K562 (cell line): ENCODE measurements at regions not wholly inside any gene's neighbourhood (a gene's known extent, or its start where the extent isn't known, plus 50 kb on each side); places are given as distances from the start of the nearest gene placed in this dataset.

Experiments
- ATAC-seq: fragments of 200-7000 bp; cut with Tn5 transposase; 3 replicates; pipeline ENCODE4 v1.9.1; 2020; ENCODE audit warnings: moderate library complexity
- BruUV-seq: library from RNA; stranded (reverse); fragments of 400-500 nt; replicated peaks from 2 replicates; lab custom pipeline; 2021; lab: Mats Ljungman, UMichigan
- CTCF ChIA-PET: fragments of 300-600 bp; formaldehyde crosslinking; extraction: SDS; loops from one replicate; lab custom pipeline; 2021; ENCODE audit warnings: low intra/inter-chr PET ratio; lab: Yijun Ruan, JAX
- POLR2A ChIA-PET: fragments of 300-600, 350-650 bp; sonication (Branson Sonifier 250); formaldehyde crosslinking; extraction: SDS; loops from one replicate; lab custom pipeline; 2021; ENCODE audit warnings: antibody characterized with exemption, inconsistent platforms; lab: Yijun Ruan, JAX
- DNase-seq, 4 experiments: peaks; one replicate each; pipeline versions ENCODE4 v3.0.0 to v3.0.0-alpha.2; 2011 to 2018; ENCODE audit warnings: low spot score in 3 of 4, mixed read lengths in 3 of 4; ENCODE audit errors: extremely low read depth in 1 of 4
- FAIRE-seq: peaks from 2 replicates; lab custom pipeline; 2011; peaks lifted over from hg19 to GRCh38; lab: Jason Lieb, UNC
- H2AFZ ChIP-seq: 2 replicates; pipeline ENCODE4 v1.6.0; 2011; ENCODE audit warnings: low read depth, low read length, control low read depth, inconsistent platforms
- H3K27ac ChIP-seq: fragments of 200-600 bp; 3 replicates; pipeline ENCODE4 v1.8.0; 2011; ENCODE audit warnings: low read depth, mild to moderate bottlenecking, control low read depth, inconsistent platforms, low read length, moderate library complexity, mixed read lengths; ENCODE audit errors: extremely low read depth
- H3K27me3 ChIP-seq, 2 experiments: fragments of 300-600 bp in 1 of 2; 2 replicates in 1 of 2; 3 replicates in 1 of 2; pipeline versions ENCODE4 v1.6.0 to v1.8.0; 2011; ENCODE audit warnings: inconsistent platforms in 2 of 2, low read length in 2 of 2, mild to moderate bottlenecking in 1 of 2, mixed read lengths in 1 of 2, moderate library complexity in 1 of 2; ENCODE audit not compliant: control insufficient read depth in 2 of 2, insufficient read depth in 2 of 2
- H3K36me3 ChIP-seq: fragments of 300-600 bp; 3 replicates; pipeline ENCODE4 v1.8.0; 2011; ENCODE audit warnings: mild to moderate bottlenecking, low read length, inconsistent platforms; ENCODE audit not compliant: control insufficient read depth, insufficient read depth
- H3K4me1 ChIP-seq, 2 experiments: fragments of 200-600 bp in 1 of 2; replicated peaks in 1 of 2; 2 replicates in 1 of 2; 3 replicates in 1 of 2; pipeline versions ENCODE4 v1.5.1 to v1.8.0; 2011; ENCODE audit warnings: inconsistent platforms in 2 of 2, low read length in 2 of 2, mild to moderate bottlenecking in 1 of 2, mixed read lengths in 1 of 2, moderate library complexity in 1 of 2; ENCODE audit not compliant: control insufficient read depth in 2 of 2, insufficient read depth in 2 of 2
- H3K4me2 ChIP-seq: 2 replicates; pipeline ENCODE4 v1.6.1; 2011; ENCODE audit warnings: low read length, control low read depth, inconsistent platforms, mixed read lengths; ENCODE audit not compliant: insufficient read depth
- H3K4me3 ChIP-seq: fragments of 200-600 bp; sonication (generic), shearing (Covaris generic); 2 replicates; pipeline ENCODE4 v1.5.1; 2016; ENCODE audit warnings: control low read depth, inconsistent platforms
- H3K79me2 ChIP-seq: fragments of 200-600 bp; 3 replicates; pipeline ENCODE4 v1.8.0; 2011; ENCODE audit warnings: low read length, inconsistent platforms; ENCODE audit not compliant: control insufficient read depth, insufficient read depth
- H3K9ac ChIP-seq, 2 experiments: 2 replicates each; pipeline versions ENCODE4 v1.6.0 to v1.6.1; 2011; ENCODE audit warnings: low read depth in 2 of 2, low read length in 2 of 2, control low read depth in 1 of 2, inconsistent platforms in 1 of 2, mild to moderate bottlenecking in 1 of 2, mixed read lengths in 1 of 2; ENCODE audit not compliant: insufficient read depth in 1 of 2
- H3K9me1 ChIP-seq: one replicate; pipeline ENCODE4 v1.6.0; 2011; ENCODE audit warnings: inconsistent platforms, mild to moderate bottlenecking, low read length, moderate library complexity; ENCODE audit not compliant: control insufficient read depth, insufficient read depth
- H3K9me3 ChIP-seq: replicated peaks from 2 replicates; pipeline ENCODE4 v1.5.1; 2011; ENCODE audit warnings: low read depth, low read length, inconsistent platforms; ENCODE audit not compliant: control insufficient read depth, insufficient read depth
- H4K20me1 ChIP-seq: replicated peaks from 2 replicates; pipeline ENCODE4 v1.6.1; 2011; ENCODE audit warnings: low read length, inconsistent platforms, mixed read lengths; ENCODE audit not compliant: control insufficient read depth, insufficient read depth
- TGIF2 ChIP-seq: sonication (generic); formaldehyde crosslinking; IDR thresholded peaks from 2 replicates; pipeline ENCODE4 v1.8.1; 2022; ENCODE audit warnings: mild to moderate bottlenecking, missing genetic modification reagents, moderate library complexity
- ZNF134 ChIP-seq: fragments of 250-450 bp; sonication (Bioruptor Pico); conservative IDR thresholded peaks from 2 replicates; pipeline ENCODE4 v1.4.0; 2020
- ZNF561 ChIP-seq: fragments of 450-650 bp; formaldehyde crosslinking; conservative IDR thresholded peaks from 2 replicates; pipeline ENCODE4 v1.4.0; 2020; ENCODE audit warnings: mild to moderate bottlenecking, moderate library complexity
- WGBS: fragments of 100-300 bp; shearing (Covaris generic); methylation state at CpG from one replicate; pipeline ENCODE4 v1.1.6; 2016; ENCODE audit warnings: low coverage, mixed read lengths; ENCODE audit not compliant: insufficient coverage; ENCODE audit errors: missing lambda C conversion rate; 5-methylcytosine and 5-hydroxymethylcytosine counted together
- in situ Hi-C: fragments of 300-500 bp; cut with MboI; formaldehyde crosslinking; loops from 4 replicates; pipeline ENCODE4 v1.15.0; 2018; ENCODE audit warnings: inconsistent platforms, mixed read lengths
- intact Hi-C: fragments of 100-400 bp; cut with micrococcal nuclease; formaldehyde crosslinking; loops from 2 replicates; pipeline ENCODE4 v1.14.2; 2022
- TF ChIP-seq, protein P1 (sequence below): sonication (generic); IDR thresholded peaks from 2 replicates; pipeline ENCODE4 v1.6.1; 2016
- TF ChIP-seq, protein P2 (sequence below): fragments of 250-450 bp; sonication (Bioruptor Pico); IDR thresholded peaks from 2 replicates; pipeline ENCODE4 v1.5.0; 2020; ENCODE audit warnings: mild to moderate bottlenecking, borderline replicate concordance

DNA sequence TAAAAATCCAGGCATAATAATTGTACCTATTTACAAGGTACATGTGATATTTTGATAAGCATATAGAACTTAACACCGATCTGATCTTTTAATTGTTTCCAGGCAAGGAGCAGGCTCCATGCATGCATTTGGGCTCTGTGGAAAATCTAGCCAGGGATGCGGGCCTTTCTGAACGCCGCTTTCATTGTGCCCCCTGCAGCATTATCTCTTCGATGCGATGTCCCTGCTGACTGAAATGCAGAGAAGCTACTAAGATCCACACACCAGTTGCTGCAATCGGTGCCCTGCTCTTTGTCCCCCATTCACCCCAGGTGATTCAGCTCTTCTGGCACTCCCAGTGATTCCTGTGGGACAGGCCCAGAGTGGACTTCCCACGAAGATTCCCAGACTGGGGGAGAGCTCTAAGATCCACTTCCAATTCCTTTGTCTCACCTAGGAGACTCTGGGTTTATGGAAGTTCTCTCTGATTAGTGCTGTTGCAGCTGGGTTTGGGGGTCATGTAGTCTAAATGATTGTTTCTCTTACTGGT is 254.3 kb upstream of the AGA start (continued):
- TF ChIP-seq, protein P1, sequence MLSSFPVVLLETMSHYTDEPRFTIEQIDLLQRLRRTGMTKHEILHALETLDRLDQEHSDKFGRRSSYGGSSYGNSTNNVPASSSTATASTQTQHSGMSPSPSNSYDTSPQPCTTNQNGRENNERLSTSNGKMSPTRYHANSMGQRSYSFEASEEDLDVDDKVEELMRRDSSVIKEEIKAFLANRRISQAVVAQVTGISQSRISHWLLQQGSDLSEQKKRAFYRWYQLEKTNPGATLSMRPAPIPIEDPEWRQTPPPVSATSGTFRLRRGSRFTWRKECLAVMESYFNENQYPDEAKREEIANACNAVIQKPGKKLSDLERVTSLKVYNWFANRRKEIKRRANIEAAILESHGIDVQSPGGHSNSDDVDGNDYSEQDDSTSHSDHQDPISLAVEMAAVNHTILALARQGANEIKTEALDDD: no peak
- TF ChIP-seq, protein P2, sequence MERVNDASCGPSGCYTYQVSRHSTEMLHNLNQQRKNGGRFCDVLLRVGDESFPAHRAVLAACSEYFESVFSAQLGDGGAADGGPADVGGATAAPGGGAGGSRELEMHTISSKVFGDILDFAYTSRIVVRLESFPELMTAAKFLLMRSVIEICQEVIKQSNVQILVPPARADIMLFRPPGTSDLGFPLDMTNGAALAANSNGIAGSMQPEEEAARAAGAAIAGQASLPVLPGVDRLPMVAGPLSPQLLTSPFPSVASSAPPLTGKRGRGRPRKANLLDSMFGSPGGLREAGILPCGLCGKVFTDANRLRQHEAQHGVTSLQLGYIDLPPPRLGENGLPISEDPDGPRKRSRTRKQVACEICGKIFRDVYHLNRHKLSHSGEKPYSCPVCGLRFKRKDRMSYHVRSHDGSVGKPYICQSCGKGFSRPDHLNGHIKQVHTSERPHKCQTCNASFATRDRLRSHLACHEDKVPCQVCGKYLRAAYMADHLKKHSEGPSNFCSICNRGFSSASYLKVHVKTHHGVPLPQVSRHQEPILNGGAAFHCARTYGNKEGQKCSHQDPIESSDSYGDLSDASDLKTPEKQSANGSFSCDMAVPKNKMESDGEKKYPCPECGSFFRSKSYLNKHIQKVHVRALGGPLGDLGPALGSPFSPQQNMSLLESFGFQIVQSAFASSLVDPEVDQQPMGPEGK: no peak
- no peak for TF ChIP-seq ZNF134 (CRISPR knock-in tag)
- no peak for TF ChIP-seq TGIF2 (CRISPR knock-in tag)

DNA sequence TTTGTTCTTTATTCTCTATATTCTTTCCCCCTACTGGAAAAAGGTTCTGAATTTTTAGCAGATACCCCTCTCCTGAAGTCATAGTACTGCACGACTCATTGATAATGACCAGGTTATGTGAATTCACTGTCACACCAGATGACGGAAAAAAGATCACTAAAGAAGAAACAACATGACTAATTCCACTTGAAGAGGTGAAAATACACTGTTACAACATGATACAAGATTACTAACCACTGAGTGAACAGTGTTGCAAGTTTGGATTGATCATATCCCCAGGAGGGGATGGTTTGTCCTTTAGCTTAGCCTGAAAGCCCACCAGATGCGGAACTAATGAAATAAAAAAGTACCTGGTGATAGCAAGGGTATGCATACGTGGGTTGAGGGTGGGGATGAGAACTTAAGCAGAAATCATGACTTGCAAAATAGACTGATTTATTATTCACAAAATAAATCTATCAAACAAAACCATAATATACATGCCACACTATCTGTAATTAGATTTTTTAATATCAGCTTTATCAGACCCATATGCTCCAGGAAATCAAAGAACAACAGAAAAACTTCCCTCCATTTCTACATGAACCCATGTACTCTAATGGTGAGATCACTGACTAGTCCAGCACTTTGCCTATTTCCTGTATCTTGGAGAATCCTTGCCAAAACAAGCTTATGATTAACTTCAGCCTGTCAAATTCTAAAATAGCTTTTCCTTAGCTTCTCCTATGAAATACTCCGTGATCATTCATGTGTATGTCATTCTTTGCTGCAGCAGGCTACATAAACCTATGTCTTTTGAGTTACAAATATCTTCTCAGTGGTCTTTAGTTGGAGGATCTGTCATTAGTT is 257.4 kb upstream of the AGA start:
- intact Hi-C loops: no loop called here
- TF ChIP-seq ZNF561 (CRISPR knock-in tag): no peak

More for the DNA sequence above, 257.4 kb upstream of the AGA start:
- ChIA-PET POLR2A (no interaction called here), CTCF (no interaction called here)
- H4K20me1 ChIP-seq: no peaks in the 10 kb centered on the region
- in situ Hi-C loops: no loop called here
- WGBS: 4% methylated on average over 5 of the region's 5 CpGs
- DNase-seq: no peak
- no peaks in the 10 kb centered on the region for H3K9me3 ChIP-seq
- H3K36me3 ChIP-seq: no peaks in the 10 kb centered on the region
- no peak overlapping the region for H3K4me2 ChIP-seq
- no peaks in the 10 kb centered on the region for H3K9me1 ChIP-seq
- H3K9ac ChIP-seq: no peak overlapping the region
- no peak overlapping the region for H3K27ac ChIP-seq
- H3K4me3 ChIP-seq: no peak overlapping the region
- no peak overlapping the region for H2AFZ ChIP-seq
- H3K4me1 ChIP-seq: no peaks in the 10 kb centered on the region
- no peak for ATAC-seq
- no peaks in the 10 kb centered on the region for H3K27me3 ChIP-seq
- no TSS peak for BruUV-seq
- FAIRE-seq: no peak
- no peaks in the 10 kb centered on the region for H3K79me2 ChIP-seq
